ENCODE measurements at regions not wholly inside any gene's neighbourhood (a gene's known extent, or its start where the extent isn't known, plus 50 kb on each side); places are given as distances from the start of the nearest gene placed in this dataset.

DNA sequence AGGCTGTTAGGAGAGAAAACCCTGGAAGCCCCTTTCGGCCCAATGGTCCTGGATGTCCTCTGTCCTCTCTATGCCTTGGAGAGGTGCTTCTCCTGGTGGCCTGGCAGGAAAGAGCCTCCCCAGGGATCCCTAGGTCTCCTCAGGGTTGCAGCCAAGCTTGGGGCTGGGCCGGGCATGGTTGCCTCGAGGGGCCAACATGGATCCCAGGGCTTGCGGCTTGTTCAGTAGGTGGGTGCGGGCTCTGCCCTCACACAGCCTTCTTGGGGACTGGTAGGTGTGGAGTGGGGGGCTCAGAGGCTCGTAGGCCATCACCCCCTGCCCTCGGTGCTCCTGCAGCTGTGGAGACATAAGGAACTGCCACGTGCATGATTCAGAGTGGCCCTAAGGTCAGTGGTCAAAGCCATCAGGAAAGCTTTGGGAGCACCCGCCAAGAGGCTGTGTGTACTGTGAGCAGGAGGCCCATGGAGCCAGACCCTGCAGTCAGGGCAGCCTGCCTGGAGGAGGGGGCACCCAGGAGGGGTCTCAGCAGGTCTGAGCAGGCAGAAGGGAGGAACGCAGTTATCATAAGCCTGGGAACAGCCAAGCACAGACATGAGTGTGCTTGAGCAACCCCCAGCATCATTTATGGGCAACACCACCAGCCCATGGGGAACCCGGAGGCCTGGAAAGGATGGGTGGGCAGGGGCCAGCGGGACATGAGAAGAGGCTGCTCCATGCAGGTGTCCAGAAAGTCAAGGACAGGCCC lies 231.0 kb downstream of the GLI2 start:
- TF ChIP-seq, protein P1, sequence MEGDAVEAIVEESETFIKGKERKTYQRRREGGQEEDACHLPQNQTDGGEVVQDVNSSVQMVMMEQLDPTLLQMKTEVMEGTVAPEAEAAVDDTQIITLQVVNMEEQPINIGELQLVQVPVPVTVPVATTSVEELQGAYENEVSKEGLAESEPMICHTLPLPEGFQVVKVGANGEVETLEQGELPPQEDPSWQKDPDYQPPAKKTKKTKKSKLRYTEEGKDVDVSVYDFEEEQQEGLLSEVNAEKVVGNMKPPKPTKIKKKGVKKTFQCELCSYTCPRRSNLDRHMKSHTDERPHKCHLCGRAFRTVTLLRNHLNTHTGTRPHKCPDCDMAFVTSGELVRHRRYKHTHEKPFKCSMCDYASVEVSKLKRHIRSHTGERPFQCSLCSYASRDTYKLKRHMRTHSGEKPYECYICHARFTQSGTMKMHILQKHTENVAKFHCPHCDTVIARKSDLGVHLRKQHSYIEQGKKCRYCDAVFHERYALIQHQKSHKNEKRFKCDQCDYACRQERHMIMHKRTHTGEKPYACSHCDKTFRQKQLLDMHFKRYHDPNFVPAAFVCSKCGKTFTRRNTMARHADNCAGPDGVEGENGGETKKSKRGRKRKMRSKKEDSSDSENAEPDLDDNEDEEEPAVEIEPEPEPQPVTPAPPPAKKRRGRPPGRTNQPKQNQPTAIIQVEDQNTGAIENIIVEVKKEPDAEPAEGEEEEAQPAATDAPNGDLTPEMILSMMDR (IDR thresholded peaks at IDR 0.05): no peak
- TF ChIP-seq POLR2A (IDR thresholded peaks at IDR 0.05): no peak
